ENCODE measurements at regions not wholly inside any gene's neighbourhood (a gene's known extent, or its start where the extent isn't known, plus 50 kb on each side); places are given as distances from the start of the nearest gene placed in this dataset.

GRCh38 chr2:30354150-30354549, 92.9 kb upstream of the LCLAT1 start:
- TF ChIP-seq, protein P1, sequence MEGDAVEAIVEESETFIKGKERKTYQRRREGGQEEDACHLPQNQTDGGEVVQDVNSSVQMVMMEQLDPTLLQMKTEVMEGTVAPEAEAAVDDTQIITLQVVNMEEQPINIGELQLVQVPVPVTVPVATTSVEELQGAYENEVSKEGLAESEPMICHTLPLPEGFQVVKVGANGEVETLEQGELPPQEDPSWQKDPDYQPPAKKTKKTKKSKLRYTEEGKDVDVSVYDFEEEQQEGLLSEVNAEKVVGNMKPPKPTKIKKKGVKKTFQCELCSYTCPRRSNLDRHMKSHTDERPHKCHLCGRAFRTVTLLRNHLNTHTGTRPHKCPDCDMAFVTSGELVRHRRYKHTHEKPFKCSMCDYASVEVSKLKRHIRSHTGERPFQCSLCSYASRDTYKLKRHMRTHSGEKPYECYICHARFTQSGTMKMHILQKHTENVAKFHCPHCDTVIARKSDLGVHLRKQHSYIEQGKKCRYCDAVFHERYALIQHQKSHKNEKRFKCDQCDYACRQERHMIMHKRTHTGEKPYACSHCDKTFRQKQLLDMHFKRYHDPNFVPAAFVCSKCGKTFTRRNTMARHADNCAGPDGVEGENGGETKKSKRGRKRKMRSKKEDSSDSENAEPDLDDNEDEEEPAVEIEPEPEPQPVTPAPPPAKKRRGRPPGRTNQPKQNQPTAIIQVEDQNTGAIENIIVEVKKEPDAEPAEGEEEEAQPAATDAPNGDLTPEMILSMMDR (IDR thresholded peaks at IDR 0.05; ENCODE audit: low read depth, low read length): no peak
- no peak for TF ChIP-seq EZH2phosphoT487 (IDR thresholded peaks at IDR 0.05; ENCODE audit: low read depth)
